ENCODE measurements at regions not wholly inside any gene's neighbourhood (a gene's known extent, or its start where the extent isn't known, plus 50 kb on each side); places are given as distances from the start of the nearest gene placed in this dataset.

DNA sequence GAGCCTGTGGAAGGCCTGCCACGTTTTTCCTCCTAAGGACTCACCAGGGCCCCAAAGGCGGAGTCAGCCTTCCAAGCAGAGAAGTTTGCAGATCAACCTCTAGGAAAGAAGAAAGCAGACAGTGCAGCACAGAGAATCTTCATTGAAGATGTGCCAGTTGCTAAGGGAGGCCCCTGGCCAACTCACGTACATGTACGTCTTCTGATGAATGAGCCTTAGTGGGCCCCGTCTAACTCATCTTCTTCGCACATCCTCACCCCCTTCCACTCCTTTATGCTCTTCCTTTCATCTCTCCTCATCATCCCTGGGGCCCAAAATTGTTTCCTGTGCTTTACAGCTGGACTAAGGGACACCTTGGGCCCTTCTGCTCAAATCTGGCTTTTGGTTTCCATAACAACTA, 703.0 kb upstream of the TBX3 start:
- dilution Hi-C loops (cut with MboI; ENCODE audit: extremely low pct_ligation_motif_present, low sequenced_read_pairs): no loop called here
- BruUV-seq (replicated peaks): no TSS peak
- Histone ChIP-seq H3K9me3 (replicated peaks; ENCODE audit: control insufficient read depth, insufficient read depth, low read length) (no peaks in the 10 kb centered on the region), H4K20me1 (replicated peaks; ENCODE audit: control insufficient read depth, extremely low read depth, insufficient read depth, low read length) (no peaks in the 10 kb centered on the region), H3K9ac (replicated peaks; ENCODE audit: extremely low read depth, insufficient read depth, low read length) (no peak overlapping the region), H3K79me2 (ENCODE audit: control insufficient read depth, insufficient read depth, low read length) (no peaks in the 10 kb centered on the region), H3K9me1 (replicated peaks; ENCODE audit: control insufficient read depth, extremely low read depth, insufficient read depth, low read length) (no peaks in the 10 kb centered on the region), H3K27me3 (ENCODE audit: control insufficient read depth in 2 of 2, insufficient read depth in 2 of 2, low read length in 2 of 2) (no peaks in the 10 kb centered on the region), H3K27ac (ENCODE audit: insufficient read depth, low read depth, low read length) (no peak overlapping the region), H3K4me2 (ENCODE audit: insufficient read depth, low read length) (no peak overlapping the region), H2AFZ (ENCODE audit: low read depth, low read length) (no peak overlapping the region), H3K36me3 (ENCODE audit: control insufficient read depth in 2 of 2, extremely low read depth in 1 of 2, insufficient read depth in 2 of 2, low read length in 2 of 2) (no peaks in the 10 kb centered on the region), H3K4me1 (ENCODE audit: control insufficient read depth, extremely low read depth, insufficient read depth, low read length) (no peaks in the 10 kb centered on the region), H3K4me3 (replicated peaks in 1 of 3; ENCODE audit: insufficient read depth in 1 of 3, low read depth in 1 of 3, low read length in 3 of 3) (no peak overlapping the region)
- ChIA-PET CTCF (no interaction called here), POLR2A (no interaction called here)
- no peak for DNase-seq (ENCODE audit: low read depth, low spot score)
- TF ChIP-seq POLR2A (IDR thresholded peaks at IDR 0.05; ENCODE audit: low read depth, low read length): no peak
- TF ChIP-seq EZH2 (IDR thresholded peaks at IDR 0.05; ENCODE audit: borderline replicate concordance, low read depth, low read length, severe bottlenecking): no peak
- TF ChIP-seq FOS (IDR thresholded peaks at IDR 0.05; ENCODE audit: borderline replicate concordance, insufficient read depth, low read length): no peak
- TF ChIP-seq GATA2 (IDR thresholded peaks at IDR 0.05; ENCODE audit: insufficient read depth, insufficient read length, low read depth, low read length): no peak
- TF ChIP-seq MYC (IDR thresholded peaks at IDR 0.05; ENCODE audit: low read depth, low read length): no peak
- no peak for TF ChIP-seq POLR2AphosphoS5 (IDR thresholded peaks at IDR 0.05; ENCODE audit: insufficient read depth, low read depth, low read length)
- TF ChIP-seq JUN (IDR thresholded peaks at IDR 0.05; ENCODE audit: borderline replicate concordance, insufficient read depth, insufficient read length, low read depth): no peak
- TF ChIP-seq, protein P1, sequence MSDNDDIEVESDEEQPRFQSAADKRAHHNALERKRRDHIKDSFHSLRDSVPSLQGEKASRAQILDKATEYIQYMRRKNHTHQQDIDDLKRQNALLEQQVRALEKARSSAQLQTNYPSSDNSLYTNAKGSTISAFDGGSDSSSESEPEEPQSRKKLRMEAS (IDR thresholded peaks at IDR 0.05; ENCODE audit: insufficient read depth, insufficient read length): no peak
- TF ChIP-seq, protein P2, sequence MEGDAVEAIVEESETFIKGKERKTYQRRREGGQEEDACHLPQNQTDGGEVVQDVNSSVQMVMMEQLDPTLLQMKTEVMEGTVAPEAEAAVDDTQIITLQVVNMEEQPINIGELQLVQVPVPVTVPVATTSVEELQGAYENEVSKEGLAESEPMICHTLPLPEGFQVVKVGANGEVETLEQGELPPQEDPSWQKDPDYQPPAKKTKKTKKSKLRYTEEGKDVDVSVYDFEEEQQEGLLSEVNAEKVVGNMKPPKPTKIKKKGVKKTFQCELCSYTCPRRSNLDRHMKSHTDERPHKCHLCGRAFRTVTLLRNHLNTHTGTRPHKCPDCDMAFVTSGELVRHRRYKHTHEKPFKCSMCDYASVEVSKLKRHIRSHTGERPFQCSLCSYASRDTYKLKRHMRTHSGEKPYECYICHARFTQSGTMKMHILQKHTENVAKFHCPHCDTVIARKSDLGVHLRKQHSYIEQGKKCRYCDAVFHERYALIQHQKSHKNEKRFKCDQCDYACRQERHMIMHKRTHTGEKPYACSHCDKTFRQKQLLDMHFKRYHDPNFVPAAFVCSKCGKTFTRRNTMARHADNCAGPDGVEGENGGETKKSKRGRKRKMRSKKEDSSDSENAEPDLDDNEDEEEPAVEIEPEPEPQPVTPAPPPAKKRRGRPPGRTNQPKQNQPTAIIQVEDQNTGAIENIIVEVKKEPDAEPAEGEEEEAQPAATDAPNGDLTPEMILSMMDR (IDR thresholded peaks at IDR 0.05; ENCODE audit: extremely low read depth in 1 of 2, insufficient read depth in 1 of 2, low read depth in 1 of 2, low read length in 2 of 2): no peak
- intact Hi-C loops (cut with micrococcal nuclease): no loop called here
- FAIRE-seq: no peak

All from endothelial cell of umbilical vein (primary cell).